Endothelial cell of umbilical vein (primary cell): ENCODE measurements at regions not wholly inside any gene's neighbourhood (a gene's known extent, or its start where the extent isn't known, plus 50 kb on each side); places are given as distances from the start of the nearest gene placed in this dataset.

Experiments used
- BruUV-seq: library from RNA; stranded (reverse); fragments of 400-500 nt; replicated peaks from 2 replicates; lab custom pipeline; 2021; lab: Mats Ljungman, UMichigan
- CTCF ChIA-PET: fragments of 300-600, 350-600 bp; sonication (Branson Sonifier 250); formaldehyde crosslinking; loops from one replicate; lab custom pipeline; 2021; ENCODE audit warnings: antibody characterized with exemption, inconsistent platforms; lab: Charles Lee
- POLR2A ChIA-PET: fragments of 300-600, 350-600 bp; sonication (Branson Sonifier 250); formaldehyde crosslinking; loops from one replicate; lab custom pipeline; 2021; ENCODE audit warnings: antibody characterized with exemption, inconsistent platforms; lab: Charles Lee
- DNase-seq: peaks from one replicate; pipeline ENCODE4 v3.0.0-alpha.2; 2011; ENCODE audit warnings: low read depth, low spot score
- FAIRE-seq: peaks from 2 replicates; lab custom pipeline; 2011; peaks lifted over from hg19 to GRCh38; lab: Jason Lieb, UNC
- H2AFZ ChIP-seq: 2 replicates; pipeline ENCODE4 v1.6.0; 2012; ENCODE audit warnings: low read depth, low read length, control low read depth, inconsistent platforms
- H3K27ac ChIP-seq: 2 replicates; pipeline ENCODE4 v1.5.1; 2011; ENCODE audit warnings: low read depth, mild to moderate bottlenecking, control low read depth, low read length, moderate library complexity; ENCODE audit not compliant: insufficient read depth
- H3K27me3 ChIP-seq, 2 experiments: 2 replicates each; pipeline versions ENCODE4 v1.6.0 to v1.6.1; 2011; ENCODE audit warnings: low read length in 2 of 2, mixed read lengths in 1 of 2; ENCODE audit not compliant: control insufficient read depth in 2 of 2, insufficient read depth in 2 of 2
- H3K36me3 ChIP-seq, 2 experiments: 2 replicates in 1 of 2; 3 replicates in 1 of 2; pipeline ENCODE4 v1.5.1; 2011; ENCODE audit warnings: low read length in 2 of 2, mild to moderate bottlenecking in 1 of 2, moderate library complexity in 1 of 2; ENCODE audit not compliant: control insufficient read depth in 2 of 2, insufficient read depth in 2 of 2; ENCODE audit errors: extremely low read depth in 1 of 2
- H3K4me1 ChIP-seq: 3 replicates; pipeline ENCODE4 v1.5.1; 2011; ENCODE audit warnings: mild to moderate bottlenecking, low read length; ENCODE audit not compliant: control insufficient read depth, insufficient read depth; ENCODE audit errors: extremely low read depth
- H3K4me2 ChIP-seq: 2 replicates; pipeline ENCODE4 v1.6.1; 2011; ENCODE audit warnings: low read length, control low read depth, mixed read lengths; ENCODE audit not compliant: insufficient read depth
- H3K4me3 ChIP-seq, 3 experiments: fragments of 200-600 bp in 1 of 3; sonication (generic), shearing (Covaris generic) in 1 of 3; replicated peaks in 1 of 3; 2 replicates each; pipeline ENCODE4 v1.5.1; 2011 to 2016; ENCODE audit warnings: control low read depth in 3 of 3, low read length in 3 of 3, mild to moderate bottlenecking in 2 of 3, inconsistent platforms in 1 of 3, low read depth in 1 of 3, moderate library complexity in 1 of 3; ENCODE audit not compliant: insufficient read depth in 1 of 3
- H3K79me2 ChIP-seq: 2 replicates; pipeline ENCODE4 v1.6.0; 2012; ENCODE audit warnings: low read length, inconsistent platforms; ENCODE audit not compliant: control insufficient read depth, insufficient read depth
- H3K9ac ChIP-seq: replicated peaks from 2 replicates; pipeline ENCODE3; 2011; ENCODE audit warnings: low read length, control low read depth; ENCODE audit not compliant: insufficient read depth; ENCODE audit errors: extremely low read depth
- H3K9me1 ChIP-seq: replicated peaks from 3 replicates; pipeline ENCODE4 v1.6.0; 2011; ENCODE audit warnings: mild to moderate bottlenecking, low read length; ENCODE audit not compliant: control insufficient read depth, insufficient read depth; ENCODE audit errors: extremely low read depth
- H3K9me3 ChIP-seq: replicated peaks from 2 replicates; pipeline ENCODE4 v1.5.1; 2012; ENCODE audit warnings: low read length, inconsistent platforms; ENCODE audit not compliant: control insufficient read depth, insufficient read depth
- H4K20me1 ChIP-seq: replicated peaks from 2 replicates; pipeline ENCODE3; 2011; ENCODE audit warnings: mild to moderate bottlenecking, low read length; ENCODE audit not compliant: control insufficient read depth, insufficient read depth; ENCODE audit errors: extremely low read depth
- EZH2 ChIP-seq: IDR thresholded peaks from 2 replicates; pipeline ENCODE4 v1.6.1; 2012; ENCODE audit warnings: borderline replicate concordance, low read depth, mild to moderate bottlenecking, moderate library complexity, low read length, inconsistent platforms; ENCODE audit not compliant: severe bottlenecking
- FOS ChIP-seq: IDR thresholded peaks from 2 replicates; pipeline ENCODE4 v1.6.1; 2011; ENCODE audit warnings: mild to moderate bottlenecking, low read length, moderate library complexity, borderline replicate concordance; ENCODE audit not compliant: insufficient read depth
- GATA2 ChIP-seq: IDR thresholded peaks from 2 replicates; pipeline ENCODE4 v1.7.0; 2011; ENCODE audit warnings: low read depth, mild to moderate bottlenecking, moderate library complexity, mixed read lengths, low read length; ENCODE audit not compliant: insufficient read length, insufficient read depth
- JUN ChIP-seq: IDR thresholded peaks from 2 replicates; pipeline ENCODE4 v1.6.1; 2011; ENCODE audit warnings: borderline replicate concordance, low read depth; ENCODE audit not compliant: insufficient read length, insufficient read depth
- POLR2A ChIP-seq: IDR thresholded peaks from 2 replicates; pipeline ENCODE4 v1.6.1; 2012; ENCODE audit warnings: low read depth, mild to moderate bottlenecking, control low read depth, low read length
- POLR2AphosphoS5 ChIP-seq: IDR thresholded peaks from 2 replicates; pipeline ENCODE4 v1.6.1; 2012; ENCODE audit warnings: low read depth, mild to moderate bottlenecking, control low read depth, low read length, moderate library complexity; ENCODE audit not compliant: insufficient read depth
- dilution Hi-C: fragments of 300-500 bp; cut with MboI; formaldehyde crosslinking; loops from one replicate; pipeline ENCODE4 v1.15.0; 2019; ENCODE audit warnings: low sequenced_read_pairs; ENCODE audit not compliant: extremely low pct_ligation_motif_present
- intact Hi-C: fragments of 100-400 bp; cut with micrococcal nuclease; formaldehyde crosslinking; loops from one replicate; pipeline ENCODE4 v1.10.0; 2022
- TF ChIP-seq, protein P1 (sequence below), 2 donors: IDR thresholded peaks; 1 replicate in 1 of 2; 2 replicates in 1 of 2; pipeline ENCODE4 v1.5.1; 2011; ENCODE audit warnings: low read length in 2 of 2, mild to moderate bottlenecking in 2 of 2, moderate library complexity in 2 of 2, control low read depth in 1 of 2, inconsistent platforms in 1 of 2, low read depth in 1 of 2; ENCODE audit not compliant: insufficient read depth in 1 of 2; ENCODE audit errors: extremely low read depth in 1 of 2
- TF ChIP-seq, protein P2 (sequence below): IDR thresholded peaks from 2 replicates; pipeline ENCODE4 v1.6.1; 2011; ENCODE audit not compliant: insufficient read depth, insufficient read length

DNA sequence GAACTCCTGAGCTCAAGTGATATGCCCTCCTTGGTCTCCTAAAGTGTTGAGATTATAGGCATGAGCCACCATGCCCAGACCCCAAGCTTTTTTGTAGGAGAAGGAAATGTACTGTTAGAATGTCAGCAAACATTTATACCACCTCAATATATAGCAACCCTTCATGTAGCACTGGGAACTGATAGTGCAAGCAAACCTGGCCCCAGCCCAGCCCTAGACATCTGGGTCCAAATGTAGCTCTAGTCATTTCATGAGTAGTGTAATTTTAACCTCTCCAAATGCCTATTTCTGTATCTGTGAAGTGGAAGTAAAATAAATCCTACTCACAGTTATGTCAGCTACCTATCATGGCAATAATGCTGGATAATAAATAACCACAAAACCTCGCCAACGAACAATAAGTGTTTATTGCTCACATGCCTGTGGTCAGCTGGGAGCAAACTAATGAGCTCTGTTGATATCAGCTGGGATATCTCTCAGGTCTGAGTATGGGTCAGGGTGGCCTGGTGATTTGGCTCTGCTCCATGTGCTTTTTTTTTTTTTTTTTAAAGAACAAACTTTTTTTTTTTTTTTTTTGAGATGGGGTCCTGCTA is 180.4 kb downstream of the CD8B2 start:
- no peak overlapping the region for H2AFZ ChIP-seq
- DNase-seq (no peak), FAIRE-seq (no peak)
- H3K4me3 ChIP-seq: no peak overlapping the region
- H3K79me2 ChIP-seq: no peaks in the 10 kb centered on the region
- H3K9me3 ChIP-seq: no peaks in the 10 kb centered on the region
- H3K27ac ChIP-seq: no peak overlapping the region
- ChIA-PET POLR2A (no interaction called here), CTCF (no interaction called here)
- intact Hi-C loops (no loop called here), dilution Hi-C loops (no loop called here)
- no peaks in the 10 kb centered on the region for H3K36me3 ChIP-seq
- no TSS peak for BruUV-seq
- no peaks in the 10 kb centered on the region for H3K9me1 ChIP-seq
- H3K27me3 ChIP-seq: no peaks in the 10 kb centered on the region
- no peak for TF ChIP-seq GATA2
- no peak for TF ChIP-seq POLR2AphosphoS5
- TF ChIP-seq, protein P1, sequence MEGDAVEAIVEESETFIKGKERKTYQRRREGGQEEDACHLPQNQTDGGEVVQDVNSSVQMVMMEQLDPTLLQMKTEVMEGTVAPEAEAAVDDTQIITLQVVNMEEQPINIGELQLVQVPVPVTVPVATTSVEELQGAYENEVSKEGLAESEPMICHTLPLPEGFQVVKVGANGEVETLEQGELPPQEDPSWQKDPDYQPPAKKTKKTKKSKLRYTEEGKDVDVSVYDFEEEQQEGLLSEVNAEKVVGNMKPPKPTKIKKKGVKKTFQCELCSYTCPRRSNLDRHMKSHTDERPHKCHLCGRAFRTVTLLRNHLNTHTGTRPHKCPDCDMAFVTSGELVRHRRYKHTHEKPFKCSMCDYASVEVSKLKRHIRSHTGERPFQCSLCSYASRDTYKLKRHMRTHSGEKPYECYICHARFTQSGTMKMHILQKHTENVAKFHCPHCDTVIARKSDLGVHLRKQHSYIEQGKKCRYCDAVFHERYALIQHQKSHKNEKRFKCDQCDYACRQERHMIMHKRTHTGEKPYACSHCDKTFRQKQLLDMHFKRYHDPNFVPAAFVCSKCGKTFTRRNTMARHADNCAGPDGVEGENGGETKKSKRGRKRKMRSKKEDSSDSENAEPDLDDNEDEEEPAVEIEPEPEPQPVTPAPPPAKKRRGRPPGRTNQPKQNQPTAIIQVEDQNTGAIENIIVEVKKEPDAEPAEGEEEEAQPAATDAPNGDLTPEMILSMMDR (IDR thresholded peaks at IDR 0.05; ENCODE audit: extremely low read depth in 1 of 2, insufficient read depth in 1 of 2, low read depth in 1 of 2, low read length in 2 of 2): no peak
- TF ChIP-seq, protein P2, sequence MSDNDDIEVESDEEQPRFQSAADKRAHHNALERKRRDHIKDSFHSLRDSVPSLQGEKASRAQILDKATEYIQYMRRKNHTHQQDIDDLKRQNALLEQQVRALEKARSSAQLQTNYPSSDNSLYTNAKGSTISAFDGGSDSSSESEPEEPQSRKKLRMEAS: no peak
- no peak for TF ChIP-seq FOS
- no peak for TF ChIP-seq JUN
- no peak for TF ChIP-seq EZH2
- no peak for TF ChIP-seq POLR2A
- no peaks in the 10 kb centered on the region for H4K20me1 ChIP-seq
- H3K4me2 ChIP-seq: no peak overlapping the region
- H3K4me1 ChIP-seq: no peaks in the 10 kb centered on the region
- no peak overlapping the region for H3K9ac ChIP-seq
